ENCODE measurements at regions not wholly inside any gene's neighbourhood (a gene's known extent, or its start where the extent isn't known, plus 50 kb on each side); places are given as distances from the start of the nearest gene placed in this dataset.

DNA sequence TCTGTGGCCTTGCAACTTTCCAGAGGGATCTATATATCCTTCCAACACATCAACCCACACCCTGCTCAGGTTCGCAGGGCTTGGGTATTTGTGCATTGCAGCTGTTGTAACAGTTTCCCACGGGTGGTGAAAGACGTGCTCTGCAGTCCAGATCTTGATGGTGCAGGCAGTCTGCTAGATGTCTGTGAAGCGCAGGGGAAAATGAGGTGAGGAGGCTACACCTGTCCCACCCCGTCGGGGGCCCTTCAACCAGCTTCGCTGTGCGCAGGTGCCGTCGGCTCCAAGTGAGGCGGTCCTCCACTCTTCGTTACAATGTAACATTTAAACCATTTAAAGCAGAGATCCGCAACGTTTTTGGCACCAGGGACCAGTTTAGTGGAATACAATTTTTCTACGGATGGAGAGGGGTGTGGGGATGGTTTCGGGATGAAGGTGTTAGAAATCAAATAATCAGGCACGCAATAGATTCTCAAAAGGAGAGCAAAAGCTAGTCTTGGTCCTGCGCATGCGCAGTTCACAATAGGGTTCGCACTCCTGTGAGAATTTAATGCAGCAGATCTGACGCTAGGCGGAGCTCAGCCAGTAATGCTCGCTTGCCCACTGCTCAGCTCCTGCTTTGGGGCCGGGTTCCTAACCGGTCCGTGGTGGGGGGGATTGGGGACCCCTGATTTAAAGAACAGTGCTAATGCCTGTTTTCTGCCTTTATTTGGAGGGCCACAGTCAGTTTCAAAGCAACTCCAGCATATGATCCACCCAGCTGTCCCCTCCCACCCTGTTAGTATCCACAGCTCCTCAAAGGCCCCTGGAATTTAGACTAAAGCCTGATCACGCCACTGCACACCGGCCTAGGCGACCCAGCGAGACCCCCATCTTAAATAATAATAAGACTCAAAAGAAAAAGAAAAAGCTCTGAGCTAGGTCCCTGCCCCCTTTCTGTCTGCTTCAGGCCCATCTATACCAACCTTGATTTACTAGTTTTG, 97.1 kb upstream of the SELENOP start (continued):
- TF ChIP-seq TAF7 (optimal IDR thresholded peaks at IDR 0.05; ENCODE audit: borderline replicate concordance, low read depth, low read length), result no peak
- no peak for TF ChIP-seq TBP (IDR thresholded peaks at IDR 0.05; ENCODE audit: low read depth, low read length)
- TF ChIP-seq BRCA1 (IDR thresholded peaks at IDR 0.05; ENCODE audit: low read depth, low read length), result no peak
- TF ChIP-seq PHF8 (conservative IDR thresholded peaks at IDR 0.05; ENCODE audit: low read depth, low read length), result no peak
- no peak for TF ChIP-seq RFX5 (IDR thresholded peaks at IDR 0.05; ENCODE audit: borderline replicate concordance, low read depth, low read length)
- TF ChIP-seq GTF2F1 (IDR thresholded peaks at IDR 0.05; ENCODE audit: borderline replicate concordance, low read depth, low read length), result no peak
- TF ChIP-seq, protein P1, sequence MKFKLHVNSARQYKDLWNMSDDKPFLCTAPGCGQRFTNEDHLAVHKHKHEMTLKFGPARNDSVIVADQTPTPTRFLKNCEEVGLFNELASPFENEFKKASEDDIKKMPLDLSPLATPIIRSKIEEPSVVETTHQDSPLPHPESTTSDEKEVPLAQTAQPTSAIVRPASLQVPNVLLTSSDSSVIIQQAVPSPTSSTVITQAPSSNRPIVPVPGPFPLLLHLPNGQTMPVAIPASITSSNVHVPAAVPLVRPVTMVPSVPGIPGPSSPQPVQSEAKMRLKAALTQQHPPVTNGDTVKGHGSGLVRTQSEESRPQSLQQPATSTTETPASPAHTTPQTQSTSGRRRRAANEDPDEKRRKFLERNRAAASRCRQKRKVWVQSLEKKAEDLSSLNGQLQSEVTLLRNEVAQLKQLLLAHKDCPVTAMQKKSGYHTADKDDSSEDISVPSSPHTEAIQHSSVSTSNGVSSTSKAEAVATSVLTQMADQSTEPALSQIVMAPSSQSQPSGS (IDR thresholded peaks at IDR 0.05; ENCODE audit: low read length), result no peak
- no peak for TF ChIP-seq CBX8 (IDR thresholded peaks at IDR 0.05; ENCODE audit: borderline replicate concordance, low read depth, low read length)
- TF ChIP-seq KDM1A (IDR thresholded peaks at IDR 0.05; ENCODE audit: borderline replicate concordance, low read length), result no peak
- TF ChIP-seq, protein P2, sequence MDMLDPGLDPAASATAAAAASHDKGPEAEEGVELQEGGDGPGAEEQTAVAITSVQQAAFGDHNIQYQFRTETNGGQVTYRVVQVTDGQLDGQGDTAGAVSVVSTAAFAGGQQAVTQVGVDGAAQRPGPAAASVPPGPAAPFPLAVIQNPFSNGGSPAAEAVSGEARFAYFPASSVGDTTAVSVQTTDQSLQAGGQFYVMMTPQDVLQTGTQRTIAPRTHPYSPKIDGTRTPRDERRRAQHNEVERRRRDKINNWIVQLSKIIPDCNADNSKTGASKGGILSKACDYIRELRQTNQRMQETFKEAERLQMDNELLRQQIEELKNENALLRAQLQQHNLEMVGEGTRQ (IDR thresholded peaks at IDR 0.05; ENCODE audit: low read length), result no peak
